ENCODE measurements at regions not wholly inside any gene's neighbourhood (a gene's known extent, or its start where the extent isn't known, plus 50 kb on each side); places are given as distances from the start of the nearest gene placed in this dataset.
"Not testable (repeated sequence)": the region's sequence is repeated elsewhere in the genome, so short reads cannot be mapped to it uniquely, and the experiment has no call there.

- Histone ChIP-seq H2AFZ (ENCODE audit: low read depth) (no peak overlapping the region), H3K4me2 (no peak overlapping the region), H3K27me3 (ENCODE audit: insufficient read depth, low read depth) (no peaks in the 10 kb centered on the region), H3K4me3 (IDR thresholded peaks at IDR 0.05; ENCODE audit: insufficient read depth, low read depth, low read length) (no peak overlapping the region), H3K4me1 (ENCODE audit: low read depth, poor library complexity, severe bottlenecking) (no peaks in the 10 kb centered on the region), H3K27ac (no peak overlapping the region), H3K36me3 (ENCODE audit: insufficient read depth) (no peaks in the 10 kb centered on the region), H3K9ac (no peak overlapping the region), H3K79me2 (ENCODE audit: insufficient read depth, low read depth) (no peaks in the 10 kb centered on the region), H4K20me1 (ENCODE audit: insufficient read depth) (no peaks in the 10 kb centered on the region)
- no peak for TF ChIP-seq CTCF (conservative IDR thresholded peaks at IDR 0.05; ENCODE audit: low read depth, low read length)
Observed at GRCh38 chr2:153584244-153584643, 105.7 kb upstream of the RPRM start.

- H3K79me2 ChIP-seq (ENCODE audit: insufficient read depth, low read depth): no peaks in the 10 kb centered on the region
- no peaks in the 10 kb centered on the region for H3K36me3 ChIP-seq (ENCODE audit: insufficient read depth)
- H3K9ac ChIP-seq: no peak overlapping the region
- H3K4me2 ChIP-seq: no peak overlapping the region
- H3K27ac ChIP-seq: no peak overlapping the region
- H4K20me1 ChIP-seq (ENCODE audit: insufficient read depth): no peaks in the 10 kb centered on the region
- H3K4me1 ChIP-seq (ENCODE audit: low read depth, poor library complexity, severe bottlenecking): no peaks in the 10 kb centered on the region
- no peaks in the 10 kb centered on the region for H3K27me3 ChIP-seq (ENCODE audit: insufficient read depth, low read depth)
- H2AFZ ChIP-seq (ENCODE audit: low read depth): no peak overlapping the region
- no peak for TF ChIP-seq CTCF (conservative IDR thresholded peaks at IDR 0.05; ENCODE audit: low read depth, low read length)
- H3K4me3 ChIP-seq (IDR thresholded peaks at IDR 0.05; ENCODE audit: insufficient read depth, low read depth, low read length): no peak overlapping the region
Observed at GRCh38 chr2:153588408-153588807, 109.8 kb upstream of the RPRM start.

- no peak overlapping the region for H3K4me3 ChIP-seq (IDR thresholded peaks at IDR 0.05; ENCODE audit: insufficient read depth, low read depth, low read length)
- H3K4me2 ChIP-seq: no peak overlapping the region
- no peak overlapping the region for H3K9ac ChIP-seq
- no peak for TF ChIP-seq CTCF (conservative IDR thresholded peaks at IDR 0.05; ENCODE audit: low read depth, low read length)
- no peaks in the 10 kb centered on the region for H4K20me1 ChIP-seq (ENCODE audit: insufficient read depth)
- no peaks in the 10 kb centered on the region for H3K36me3 ChIP-seq (ENCODE audit: insufficient read depth)
- no peaks in the 10 kb centered on the region for H3K27me3 ChIP-seq (ENCODE audit: insufficient read depth, low read depth)
- H3K79me2 ChIP-seq (ENCODE audit: insufficient read depth, low read depth): no peaks in the 10 kb centered on the region
- no peak overlapping the region for H3K27ac ChIP-seq
- no peaks in the 10 kb centered on the region for H3K4me1 ChIP-seq (ENCODE audit: low read depth, poor library complexity, severe bottlenecking)
- no peak overlapping the region for H2AFZ ChIP-seq (ENCODE audit: low read depth)
Observed at GRCh38 chr2:153589586-153589985, 111.0 kb upstream of the RPRM start.

- H3K9ac ChIP-seq; H2AFZ ChIP-seq (ENCODE audit: low read depth); H3K4me3 ChIP-seq (IDR thresholded peaks at IDR 0.05; ENCODE audit: insufficient read depth, low read depth, low read length); H3K79me2 ChIP-seq (ENCODE audit: insufficient read depth, low read depth); H3K4me1 ChIP-seq (ENCODE audit: low read depth, poor library complexity, severe bottlenecking); H3K4me2 ChIP-seq; H4K20me1 ChIP-seq (ENCODE audit: insufficient read depth); H3K36me3 ChIP-seq (ENCODE audit: insufficient read depth); H3K27me3 ChIP-seq (ENCODE audit: insufficient read depth, low read depth); H3K27ac ChIP-seq: not testable (repeated sequence)
Observed at GRCh38 chr2:153593086-153593485, 114.5 kb upstream of the RPRM start.

GRCh38 chr2:153595939-153596338 lies 117.4 kb upstream of the RPRM start:
- Histone ChIP-seq H3K9ac (no peak overlapping the region), H2AFZ (ENCODE audit: low read depth) (no peak overlapping the region), H3K79me2 (ENCODE audit: insufficient read depth, low read depth) (no peaks in the 10 kb centered on the region), H3K27me3 (ENCODE audit: insufficient read depth, low read depth) (no peaks in the 10 kb centered on the region), H3K4me2 (no peak overlapping the region), H3K36me3 (ENCODE audit: insufficient read depth) (no peaks in the 10 kb centered on the region), H3K27ac (no peak overlapping the region), H3K4me3 (IDR thresholded peaks at IDR 0.05; ENCODE audit: insufficient read depth, low read depth, low read length) (no peak overlapping the region), H4K20me1 (ENCODE audit: insufficient read depth) (no peaks in the 10 kb centered on the region), H3K4me1 (ENCODE audit: low read depth, poor library complexity, severe bottlenecking) (no peaks in the 10 kb centered on the region)
- TF ChIP-seq CTCF (conservative IDR thresholded peaks at IDR 0.05; ENCODE audit: low read depth, low read length): no peak

Data from KMS-11 (cell line).